ENCODE measurements at regions not wholly inside any gene's neighbourhood (a gene's known extent, or its start where the extent isn't known, plus 50 kb on each side); places are given as distances from the start of the nearest gene placed in this dataset.
"Not testable (repeated sequence)": the region's sequence is repeated elsewhere in the genome, so short reads cannot be mapped to it uniquely, and the experiment has no call there.

- H3K4me1 ChIP-seq (ENCODE audit: control insufficient read depth, insufficient read depth, low read length) = no peaks in the 10 kb centered on the region
- H3K9me3 ChIP-seq (ENCODE audit: control insufficient read depth, insufficient read depth, low read depth, low read length) = no peaks in the 10 kb centered on the region
- no TSS peak for BruUV-seq (replicated peaks)
- CTCF ChIA-PET = no interaction called here
- no peaks in the 10 kb centered on the region for H3K27me3 ChIP-seq (ENCODE audit: control insufficient read depth, insufficient read depth, low read length)
- no peak for ATAC-seq
- intact Hi-C loops (cut with micrococcal nuclease; ENCODE audit: unreplicated experiment) (no loop called here), in situ Hi-C loops (cut with HindIII; ENCODE audit: low pct_unique_long_range_greater_than_20kb, low sequenced_read_pairs) (no loop called here)
- DNase-seq (ENCODE audit: low read depth, low spot score) = no peak
- TF ChIP-seq REST (IDR thresholded peaks at IDR 0.05; ENCODE audit: insufficient read depth in 1 of 2, low read depth in 2 of 2, low read length in 1 of 2) (no peak), POLR2AphosphoS5 (IDR thresholded peaks at IDR 0.05; ENCODE audit: low read depth, low read length) (no peak), TCF7L2 (IDR thresholded peaks at IDR 0.05; ENCODE audit: low read depth, low read length) (no peak), SIN3A (IDR thresholded peaks at IDR 0.05; ENCODE audit: borderline replicate concordance, insufficient read depth, low read depth, low read length) (no peak), CTCF (IDR thresholded peaks at IDR 0.05) (no peak)
- H3K27ac ChIP-seq (ENCODE audit: low read length) = no peak overlapping the region
- no peak overlapping the region for H3K4me3 ChIP-seq (ENCODE audit: low read depth in 2 of 2, low read length in 2 of 2)
- no peaks in the 10 kb centered on the region for H3K36me3 ChIP-seq (ENCODE audit: control insufficient read depth, insufficient read depth, low read length)
- POLR2A ChIA-PET = no interaction called here
Measured at GRCh38 chrX:33949300-33949699, 182.8 kb downstream of the FAM47A start.

- not testable (repeated sequence) for DNase-seq (ENCODE audit: low read depth, low spot score)
Measured at GRCh38 chrX:33926249-33926648, 205.9 kb downstream of the FAM47A start.

GRCh38 chrX:33923262-33923661 is 208.9 kb downstream of the FAM47A start:
- Histone ChIP-seq H3K36me3 (ENCODE audit: control insufficient read depth, insufficient read depth, low read length) (no peaks in the 10 kb centered on the region), H3K4me3 (ENCODE audit: low read depth in 2 of 2, low read length in 2 of 2) (no peak overlapping the region), H3K27ac (ENCODE audit: low read length) (no peak overlapping the region), H3K9me3 (ENCODE audit: control insufficient read depth, insufficient read depth, low read depth, low read length) (no peaks in the 10 kb centered on the region), H3K4me1 (ENCODE audit: control insufficient read depth, insufficient read depth, low read length) (no peaks in the 10 kb centered on the region), H3K27me3 (ENCODE audit: control insufficient read depth, insufficient read depth, low read length) (no peaks in the 10 kb centered on the region)
- TF ChIP-seq TCF7L2 (IDR thresholded peaks at IDR 0.05; ENCODE audit: low read depth, low read length) = no peak
- no peak for TF ChIP-seq REST (IDR thresholded peaks at IDR 0.05; ENCODE audit: insufficient read depth in 1 of 2, low read depth in 2 of 2, low read length in 1 of 2)
- TF ChIP-seq POLR2AphosphoS5 (IDR thresholded peaks at IDR 0.05; ENCODE audit: low read depth, low read length) = no peak
- TF ChIP-seq SIN3A (IDR thresholded peaks at IDR 0.05; ENCODE audit: borderline replicate concordance, insufficient read depth, low read depth, low read length) = no peak
- TF ChIP-seq CTCF (IDR thresholded peaks at IDR 0.05) = no peak
- no TSS peak for BruUV-seq (replicated peaks)
- ChIA-PET POLR2A (no interaction called here), CTCF (no interaction called here)
- DNase-seq (ENCODE audit: low read depth, low spot score) (no peak), ATAC-seq (no peak)
- intact Hi-C loops (cut with micrococcal nuclease; ENCODE audit: unreplicated experiment) (no loop called here), in situ Hi-C loops (cut with HindIII; ENCODE audit: low pct_unique_long_range_greater_than_20kb, low sequenced_read_pairs) (no loop called here)

More at GRCh38 chrX:33926249-33926648, 205.9 kb downstream of the FAM47A start:
- BruUV-seq (replicated peaks); H3K27ac ChIP-seq (ENCODE audit: low read length); in situ Hi-C loops (cut with HindIII; ENCODE audit: low pct_unique_long_range_greater_than_20kb, low sequenced_read_pairs); H3K4me1 ChIP-seq (ENCODE audit: control insufficient read depth, insufficient read depth, low read length); H3K36me3 ChIP-seq (ENCODE audit: control insufficient read depth, insufficient read depth, low read length); H3K27me3 ChIP-seq (ENCODE audit: control insufficient read depth, insufficient read depth, low read length); H3K4me3 ChIP-seq (ENCODE audit: low read depth in 2 of 2, low read length in 2 of 2); intact Hi-C loops (cut with micrococcal nuclease; ENCODE audit: unreplicated experiment); POLR2A ChIA-PET; ATAC-seq; CTCF ChIA-PET; H3K9me3 ChIP-seq (ENCODE audit: control insufficient read depth, insufficient read depth, low read depth, low read length): not testable (repeated sequence)
